ENCODE measurements at regions not wholly inside any gene's neighbourhood (a gene's known extent, or its start where the extent isn't known, plus 50 kb on each side); places are given as distances from the start of the nearest gene placed in this dataset.
"Not testable (repeated sequence)": the region's sequence is repeated elsewhere in the genome, so short reads cannot be mapped to it uniquely, and the experiment has no call there.

DNA sequence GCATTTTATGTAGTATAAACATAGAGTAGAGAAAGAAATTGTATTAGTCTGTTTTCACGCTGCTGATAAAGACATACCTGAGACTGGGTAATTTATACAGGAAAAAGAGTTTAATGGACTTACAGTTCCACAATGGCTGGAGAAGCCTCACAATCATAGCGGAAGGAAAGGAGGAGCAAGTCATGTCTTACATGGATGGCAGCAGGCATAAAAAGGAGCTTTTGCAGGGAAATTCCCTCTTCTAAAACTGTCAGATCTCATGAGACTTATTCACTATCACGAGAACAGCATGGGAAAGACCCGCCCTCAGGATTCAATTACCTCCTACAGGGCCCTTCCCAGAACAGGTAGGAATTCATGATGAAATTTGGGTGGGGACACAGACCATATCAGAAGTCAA is 98.1 kb downstream of the ARRDC3 start:
- not testable (repeated sequence) for DNase-seq

DNA sequence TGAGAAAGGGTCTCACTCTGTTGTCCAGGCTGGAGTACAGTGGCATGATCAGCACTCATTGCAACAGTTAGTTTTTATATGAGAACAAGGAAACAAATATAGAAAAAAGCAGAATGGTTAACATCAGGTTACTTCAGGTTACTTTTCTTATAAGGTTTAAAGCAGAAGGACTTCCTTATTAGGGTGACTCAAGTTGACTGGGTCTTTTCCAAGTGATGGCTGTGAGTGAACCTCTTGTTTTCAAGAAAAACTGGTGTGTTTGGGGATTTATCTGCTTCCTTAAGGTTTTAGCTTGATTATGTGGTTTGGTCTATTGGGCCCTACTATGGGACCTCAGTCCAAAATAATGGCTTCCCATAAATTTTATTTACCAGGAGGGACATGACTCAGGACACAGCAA is 99.2 kb downstream of the ARRDC3 start:
- no peak for DNase-seq

DNA sequence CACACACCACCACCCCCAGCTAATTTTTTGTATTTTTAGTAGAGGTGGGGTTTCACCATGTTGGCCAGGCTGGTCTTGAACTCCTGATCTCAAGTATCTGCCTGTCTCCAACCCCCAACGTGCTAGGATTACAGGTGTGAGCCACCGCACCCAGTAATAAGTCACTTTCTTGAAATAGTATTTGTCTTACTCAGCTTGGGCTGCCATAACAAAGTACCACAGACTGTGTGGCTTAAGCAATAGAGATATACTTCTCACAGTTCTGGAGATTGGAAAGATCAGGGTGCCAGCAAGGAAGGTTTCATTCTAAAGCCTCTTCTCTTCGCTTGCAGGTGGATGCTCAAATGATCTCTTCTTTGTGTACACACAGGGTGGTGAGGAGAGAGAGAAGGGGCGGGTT is 99.8 kb downstream of the ARRDC3 start:
- no peak for DNase-seq

DNA sequence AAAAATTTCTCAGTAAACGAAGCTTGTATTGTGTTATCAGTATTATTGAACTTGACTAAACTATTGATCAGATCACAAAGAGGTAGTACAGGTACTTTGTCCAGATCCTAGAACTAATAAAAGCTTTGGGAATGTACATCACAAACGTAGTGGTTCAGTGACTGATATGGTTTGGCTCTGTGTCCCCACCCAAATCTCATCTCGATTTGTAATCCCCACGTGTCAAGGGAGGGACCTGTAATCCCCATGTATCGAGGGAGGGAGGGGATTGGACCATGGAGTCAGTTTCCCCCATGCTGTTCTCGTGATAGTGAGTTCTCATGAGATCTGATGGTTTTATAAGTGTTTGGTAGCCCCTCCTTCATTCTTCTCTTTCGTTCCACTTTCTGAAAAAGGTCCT is 100.9 kb downstream of the ARRDC3 start:
- DNase-seq: no peak

DNA sequence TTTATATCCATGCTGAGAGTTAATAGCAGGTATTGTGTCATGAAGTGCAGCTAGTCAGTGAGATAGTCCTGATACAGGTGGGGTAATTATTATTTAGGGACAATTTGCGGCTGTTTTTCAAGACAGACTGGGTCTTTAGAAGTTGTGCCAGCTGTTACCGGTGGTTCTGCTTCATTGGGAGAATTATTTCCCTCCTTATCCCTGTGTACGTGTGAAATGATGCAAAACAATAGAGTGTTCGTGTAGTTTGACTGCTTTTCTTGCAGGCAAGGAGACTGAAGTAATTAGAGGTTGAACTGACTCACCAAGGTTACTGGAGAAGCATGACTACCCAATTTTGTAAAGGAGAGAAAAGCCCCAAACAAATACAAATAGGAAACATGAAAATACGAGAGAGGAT is 101.7 kb downstream of the ARRDC3 start:
- DNase-seq: peak in 1 of 51 donors; percentile 23

DNA sequence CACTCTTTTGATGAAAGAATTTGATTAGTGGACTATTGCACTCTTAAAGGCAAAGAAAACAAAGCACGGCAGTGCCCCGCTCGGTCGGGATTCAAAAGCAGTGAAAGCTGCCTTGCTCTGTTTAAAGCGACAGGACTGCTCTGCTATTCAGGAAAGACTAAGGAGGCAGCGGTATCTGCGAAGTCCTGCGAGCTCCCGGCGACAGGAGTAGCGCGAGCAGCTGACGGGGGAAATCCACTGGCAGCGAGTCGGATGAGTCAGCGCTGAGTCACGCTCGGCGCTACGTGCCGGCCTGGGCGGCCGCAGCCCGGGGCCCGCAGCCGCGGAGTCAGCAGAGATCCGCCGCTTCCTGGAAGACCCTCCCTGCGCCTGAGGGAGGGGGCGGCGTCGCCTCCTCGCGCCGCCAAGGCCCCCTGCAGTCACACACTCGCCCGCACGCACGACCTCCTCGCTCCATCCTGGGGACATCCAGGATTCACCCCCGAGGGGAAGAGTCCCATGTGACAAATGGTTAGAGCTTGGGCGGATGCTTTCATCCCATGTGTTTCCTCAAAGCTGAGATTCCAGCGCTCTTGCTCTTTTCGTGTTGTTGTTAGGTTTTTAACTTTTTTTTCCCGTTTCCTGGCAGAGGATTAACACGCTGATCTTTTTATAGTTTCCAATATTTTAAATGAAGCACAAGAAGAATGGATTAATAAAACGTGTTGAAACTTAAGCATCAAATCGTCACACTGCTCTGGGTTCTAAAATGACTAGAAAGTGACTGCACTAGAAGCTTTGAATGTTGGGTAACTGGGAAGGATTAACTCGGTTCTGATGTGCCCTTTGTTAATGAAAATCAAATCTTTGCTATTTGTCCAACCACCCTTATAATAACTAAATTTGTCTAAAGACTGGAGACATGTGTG is 102.5 kb downstream of the ARRDC3 start:
- peak; percentile 58 to 95 (median 84) for DNase-seq

DNA sequence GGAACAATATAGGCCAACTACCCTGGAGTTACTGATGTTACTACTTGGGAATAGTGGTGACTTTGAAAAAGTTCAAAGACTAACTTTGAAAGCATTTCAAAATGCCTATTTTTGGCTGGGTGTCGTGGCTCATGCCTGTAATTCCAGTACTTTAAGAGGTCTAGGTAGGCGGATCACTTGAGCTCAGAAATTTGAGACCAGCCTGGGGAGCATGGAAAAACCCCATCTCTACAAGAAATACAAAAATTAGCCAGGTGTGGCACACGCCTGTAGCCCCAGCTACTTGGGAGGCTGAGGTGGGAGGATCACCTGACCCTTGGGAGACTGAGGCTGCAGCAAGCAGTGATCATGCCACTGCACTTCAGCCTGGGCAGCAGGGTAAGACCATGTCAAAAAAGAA is 105.3 kb downstream of the ARRDC3 start:
- DNase-seq: no peak

DNA sequence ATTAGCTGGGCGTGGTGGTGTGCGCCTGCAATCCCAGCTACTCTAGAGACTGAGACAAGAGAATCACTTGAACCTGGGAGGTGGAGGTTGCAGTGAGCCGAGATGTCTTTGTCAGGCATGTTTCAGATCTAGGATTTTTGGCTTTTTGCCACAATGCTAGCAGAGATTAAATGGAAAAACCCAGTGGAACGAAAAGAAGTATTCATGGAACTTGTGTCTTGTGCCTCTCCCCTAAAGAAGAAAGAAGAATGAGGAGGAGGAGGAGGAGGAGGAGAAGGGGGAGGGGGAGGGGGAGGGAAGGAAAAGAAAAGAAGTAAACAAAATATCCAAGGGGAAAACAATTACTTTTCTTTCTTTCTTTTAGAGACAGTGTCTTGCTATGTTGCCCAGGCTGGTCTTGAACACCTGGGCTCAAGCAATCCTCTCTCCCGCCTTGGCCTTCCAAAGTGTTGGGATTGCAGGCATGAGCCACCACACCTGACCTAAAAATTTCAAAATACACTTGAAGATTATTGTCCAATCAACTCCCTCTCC is 106.0 kb downstream of the ARRDC3 start:
- DNase-seq: no peak

DNA sequence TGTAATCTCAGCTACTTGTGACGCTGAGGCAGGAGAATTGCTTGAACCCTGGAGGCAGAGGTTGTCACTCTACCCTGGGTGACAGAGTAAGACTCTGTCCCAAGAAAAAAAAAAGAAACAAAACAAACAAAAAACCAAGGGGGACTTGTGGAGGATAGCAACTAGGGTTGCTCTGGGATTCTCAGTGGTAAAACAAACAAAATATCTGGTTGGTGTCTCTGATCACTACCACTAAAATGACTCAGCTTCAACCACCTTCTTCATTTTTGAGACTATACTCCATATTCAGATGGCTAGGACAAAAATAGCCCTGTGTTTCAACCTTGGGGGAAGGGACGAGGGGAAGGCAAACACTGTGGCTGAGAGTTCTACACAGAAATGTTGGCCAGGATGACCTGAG is 110.3 kb downstream of the ARRDC3 start:
- no peak for DNase-seq

DNA sequence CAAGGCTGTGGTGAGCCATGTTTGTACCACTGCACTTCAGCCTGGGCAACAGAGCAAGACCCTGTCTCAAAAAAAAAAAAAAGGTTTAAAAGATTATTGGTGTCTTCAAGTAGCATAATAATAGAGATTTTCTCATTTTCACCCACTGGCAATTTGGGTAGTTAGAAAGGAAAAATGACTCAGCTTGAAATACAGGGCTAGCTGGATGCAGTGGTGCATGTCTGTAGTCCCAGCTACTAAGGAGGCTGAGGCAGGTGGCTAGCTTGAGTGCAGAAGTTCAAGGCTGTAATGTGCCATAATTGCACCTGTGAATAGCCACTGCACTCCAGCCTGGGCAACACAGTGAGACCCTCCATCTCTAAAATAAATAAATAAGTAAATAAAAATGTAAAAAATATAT is 111.1 kb downstream of the ARRDC3 start:
- DNase-seq: no peak

DNA sequence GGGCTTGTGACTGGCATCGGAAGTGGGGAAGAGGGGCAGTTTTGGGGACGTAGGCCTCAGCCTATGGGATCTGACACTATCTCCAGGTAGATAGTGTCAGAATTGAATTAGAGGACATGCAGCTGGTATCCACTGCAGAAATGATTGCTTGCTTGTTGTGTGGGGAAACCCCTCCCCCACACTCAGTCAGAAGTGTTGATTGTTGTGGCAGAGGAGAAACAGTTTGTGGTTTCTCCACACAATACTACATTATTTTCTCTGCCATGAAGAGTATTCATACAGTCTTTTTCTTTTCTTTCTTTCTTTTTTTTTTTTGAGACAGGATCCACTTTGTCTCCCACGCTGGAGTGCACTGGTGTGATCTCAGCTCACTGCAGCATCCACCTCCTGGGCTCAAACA is 113.9 kb downstream of the ARRDC3 start:
- peak in 16 of 51 donors; percentile 1 to 56 (median 12) for DNase-seq

DNA sequence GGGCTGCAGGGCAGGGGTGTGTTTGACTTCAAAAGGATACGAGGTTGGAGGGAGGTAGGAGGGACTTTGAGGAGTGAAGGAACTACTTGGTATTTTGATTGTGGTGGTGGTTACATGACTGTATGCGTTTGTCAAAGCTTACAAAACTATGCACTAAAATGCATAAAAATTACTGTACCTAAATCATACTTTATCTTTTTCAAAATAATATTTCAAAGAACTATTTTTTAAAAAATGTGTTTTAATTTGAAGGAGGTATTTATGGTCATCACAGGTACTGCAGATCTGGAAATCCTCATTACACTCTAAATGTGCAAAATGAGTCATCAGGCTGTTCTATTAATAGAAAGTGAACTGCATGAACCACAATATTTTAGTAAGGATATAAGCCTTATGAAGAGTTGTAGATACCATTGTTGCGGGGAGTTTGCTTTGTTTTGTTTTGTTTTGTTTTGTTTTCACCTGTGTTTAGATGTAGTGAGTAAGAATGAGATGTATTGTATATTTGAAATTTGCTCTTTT is 116.9 kb downstream of the ARRDC3 start:
- DNase-seq: no peak

DNA sequence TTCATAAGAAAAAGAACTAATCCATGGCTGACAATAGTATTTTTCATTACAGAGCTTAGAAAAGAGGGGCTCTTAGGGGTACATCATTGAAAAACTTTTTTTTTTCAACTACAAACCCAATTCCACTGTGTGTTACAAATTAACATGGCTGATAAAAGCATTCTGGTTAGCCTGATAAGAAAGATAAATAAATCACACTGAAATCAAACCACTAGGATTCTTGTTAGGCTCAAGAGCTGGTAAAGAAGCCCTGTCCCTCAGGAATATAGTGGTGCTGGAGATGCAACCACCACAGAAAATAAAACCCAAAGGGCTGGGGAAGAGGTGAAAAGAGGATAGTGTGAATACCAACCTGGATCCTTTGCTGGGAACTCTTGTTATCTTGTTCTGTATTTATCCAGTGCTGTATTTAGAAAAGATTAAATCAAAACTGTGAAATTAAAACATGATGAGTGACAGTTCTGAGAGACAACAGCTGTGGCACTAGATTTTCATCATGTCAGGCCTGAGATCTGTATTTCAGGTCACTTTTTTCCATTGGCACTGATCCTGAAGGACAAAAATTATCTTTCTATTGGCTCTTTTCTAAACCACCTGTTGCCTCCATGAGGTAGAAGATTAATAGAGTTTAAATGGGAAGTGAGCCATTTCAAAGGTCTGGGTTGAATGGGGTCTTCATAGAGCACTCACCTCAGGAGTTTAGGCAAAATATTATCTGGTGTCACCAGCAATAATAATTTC is 118.6 kb downstream of the ARRDC3 start:
- DNase-seq: no peak

DNA sequence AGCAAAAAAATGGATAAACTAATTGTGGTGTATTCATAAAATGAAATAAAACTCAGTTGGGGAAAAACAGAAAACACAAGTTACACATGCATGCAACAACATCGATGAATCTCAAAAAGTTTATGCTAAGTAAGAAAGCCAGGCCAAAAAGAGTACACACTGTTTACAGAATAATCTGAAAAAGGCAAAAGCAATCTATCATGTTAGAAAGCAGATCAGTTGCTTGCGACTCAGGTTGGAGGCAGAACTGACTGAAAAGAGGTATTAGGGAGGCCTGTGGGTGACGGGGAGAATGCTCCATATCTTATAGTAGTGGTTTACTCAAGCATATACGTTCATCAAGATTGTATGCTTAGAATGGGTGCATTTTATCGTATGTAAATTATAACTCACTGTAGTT is 119.2 kb downstream of the ARRDC3 start:
- no peak for DNase-seq

DNA sequence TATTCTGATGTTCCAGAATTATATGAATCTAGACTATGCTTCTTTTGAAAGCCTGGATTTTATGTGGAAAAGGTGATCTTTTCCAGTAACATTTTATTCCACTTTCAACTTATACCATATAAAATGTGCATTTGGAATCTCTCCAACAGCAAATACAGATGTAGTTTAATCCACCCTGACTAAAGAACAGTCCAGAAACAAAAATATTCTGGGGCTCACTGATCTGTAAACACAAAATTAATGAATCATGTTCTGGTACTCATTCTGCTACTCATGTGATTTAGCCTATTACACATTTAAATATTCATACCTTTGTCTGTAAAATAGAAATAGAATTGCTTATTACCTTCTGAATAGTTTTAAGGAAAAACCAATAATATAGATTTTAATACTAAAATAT is 125.8 kb downstream of the ARRDC3 start:
- no peak for DNase-seq

DNA sequence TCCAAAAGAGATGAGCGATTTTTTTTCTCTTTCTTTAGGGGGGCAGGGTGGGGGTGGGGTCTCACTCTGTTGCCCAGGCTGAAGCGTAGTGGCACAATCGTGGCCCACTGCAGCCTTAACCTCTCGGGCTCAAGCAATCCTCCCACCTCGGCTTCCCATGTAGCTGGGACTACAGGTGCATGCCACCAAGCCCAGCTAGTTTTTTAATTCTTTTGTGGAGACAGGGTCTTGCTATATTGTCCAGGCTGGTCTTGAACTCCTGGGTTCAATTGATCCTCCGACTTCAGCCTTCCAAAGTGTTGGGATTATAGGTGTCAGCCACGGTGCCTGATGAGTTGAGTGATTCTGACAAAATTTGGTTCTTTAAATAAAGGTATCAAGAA is 127.0 kb downstream of the ARRDC3 start:
- DNase-seq: no peak

DNA sequence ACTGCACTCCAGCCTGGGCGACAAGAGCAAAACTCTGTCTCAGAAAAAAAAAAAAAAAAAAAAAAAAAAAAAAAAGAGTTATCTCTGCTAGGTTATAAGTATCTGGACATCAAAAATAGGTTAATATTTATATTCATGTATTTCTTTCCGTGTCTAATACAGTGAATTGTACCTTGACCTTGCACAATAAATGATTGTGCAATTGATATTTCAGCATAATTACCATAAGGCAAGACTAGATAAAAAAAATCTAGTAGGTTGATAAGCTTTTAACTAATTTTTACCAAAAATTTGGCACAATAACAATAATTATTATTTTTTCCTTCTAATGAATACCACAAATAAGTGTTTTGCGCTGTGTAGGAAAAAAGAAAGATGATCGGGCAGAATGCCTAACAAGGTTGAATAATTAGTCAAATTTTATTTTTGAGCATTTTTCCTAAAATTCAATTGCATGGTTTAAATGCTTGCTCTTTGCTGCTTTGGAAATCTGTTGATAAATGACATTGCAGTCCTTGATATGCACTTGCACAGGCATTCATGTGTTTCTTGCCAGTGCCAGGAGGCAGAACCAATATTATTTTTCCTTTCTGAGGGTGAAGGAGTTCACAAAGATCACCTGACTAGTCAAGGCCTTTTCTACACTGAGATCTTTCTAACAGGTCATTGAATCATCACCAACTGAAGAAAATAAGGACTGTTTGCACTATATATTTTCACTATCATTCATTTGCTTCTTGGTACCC is 127.5 kb downstream of the ARRDC3 start:
- no peak for DNase-seq

DNA sequence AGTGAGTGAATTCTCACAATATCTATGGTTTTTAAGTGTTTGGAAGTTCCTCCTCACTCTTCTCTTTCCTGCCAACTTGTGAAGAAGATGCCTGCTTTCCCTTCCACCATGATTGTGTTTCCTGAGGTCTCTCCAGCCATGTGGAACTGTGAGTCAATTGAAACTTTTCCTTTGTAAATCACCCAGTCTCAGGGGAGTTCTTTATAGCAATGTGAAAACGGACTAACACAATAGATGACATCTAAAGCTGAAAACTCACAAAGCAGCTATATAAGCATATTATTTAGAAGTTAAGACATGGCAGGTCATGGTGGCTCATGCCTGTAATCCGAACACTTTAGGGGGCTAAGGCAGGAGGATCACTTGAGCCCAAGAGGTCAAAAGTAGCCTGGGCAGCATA is 130.2 kb downstream of the ARRDC3 start:
- DNase-seq: no peak

DNA sequence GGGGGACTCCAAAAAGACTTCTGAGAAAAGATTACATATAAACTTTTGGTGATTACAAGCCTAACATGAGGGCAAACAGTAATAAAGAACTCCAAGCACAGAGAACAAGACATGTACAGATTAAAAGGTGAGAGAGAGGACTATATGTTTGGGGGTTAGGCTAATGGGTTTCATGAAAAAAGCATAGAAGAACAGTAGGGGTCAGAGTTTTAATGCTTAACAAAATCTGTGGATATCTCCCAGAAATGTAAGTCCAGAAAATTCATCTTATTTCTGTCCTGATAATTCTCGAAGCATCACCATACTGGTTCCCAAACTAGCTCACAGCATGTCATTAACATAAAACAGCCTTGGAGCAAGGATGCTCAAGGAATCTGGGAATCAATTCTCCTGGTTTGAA is 137.2 kb downstream of the ARRDC3 start:
- peak in 1 of 51 donors; percentile 11 for DNase-seq

DNA sequence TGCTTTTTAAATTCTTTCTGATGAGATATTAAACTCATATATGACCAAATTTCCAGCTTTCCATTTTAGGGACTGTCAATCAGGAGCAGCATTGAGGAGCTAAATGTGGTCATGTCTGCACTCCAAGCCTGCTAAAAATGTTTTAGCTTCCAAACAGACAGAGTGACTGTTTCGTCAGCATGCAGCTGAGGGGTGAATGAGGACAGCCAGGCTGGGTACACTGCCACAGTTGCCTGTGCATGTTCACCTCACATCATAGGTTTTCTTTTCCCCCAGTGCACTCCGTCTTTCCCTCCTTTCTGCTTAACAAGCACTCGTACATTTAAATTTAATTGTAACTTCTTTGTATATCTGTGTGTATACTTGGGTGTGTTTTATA is 138.1 kb downstream of the ARRDC3 start:
- DNase-seq: no peak

DNA sequence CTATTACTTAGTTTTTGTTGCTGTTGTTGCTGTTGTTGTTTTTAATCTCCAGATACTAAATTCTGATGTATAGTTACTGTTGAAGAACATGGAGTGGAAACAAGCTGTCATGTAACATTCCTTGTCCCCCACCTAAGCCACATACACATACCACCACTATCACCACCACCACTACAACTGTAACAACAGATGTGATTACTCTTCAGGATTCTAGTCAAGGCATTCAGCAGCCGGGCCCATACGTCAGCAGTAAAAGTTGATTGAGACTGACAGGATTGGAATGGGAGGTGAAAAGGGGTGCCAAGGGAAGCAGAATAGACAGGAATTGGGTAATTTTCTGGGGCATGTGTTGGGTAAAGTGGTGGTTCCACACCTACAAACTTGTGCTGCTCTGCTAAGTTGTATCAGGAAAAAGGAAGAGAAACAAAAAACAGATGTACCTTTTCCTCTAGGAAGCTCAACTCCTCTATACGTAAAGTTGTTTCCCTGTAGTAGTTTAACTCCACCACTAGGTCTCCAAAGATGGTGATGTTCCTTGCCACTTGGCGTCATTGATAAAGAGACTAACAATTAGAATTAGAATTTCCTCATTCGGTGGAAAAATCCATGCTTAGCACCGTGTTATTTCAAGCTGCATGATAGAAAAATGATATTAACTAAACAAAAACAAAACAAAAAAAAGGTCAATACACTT is 138.6 kb downstream of the ARRDC3 start:
- no peak for DNase-seq
